Breast epithelium (tissue), 3 donors: ENCODE measurements at regions not wholly inside any gene's neighbourhood (a gene's known extent, or its start where the extent isn't known, plus 50 kb on each side); places are given as distances from the start of the nearest gene placed in this dataset.

Experiments used
- POLR2AphosphoS5 ChIP-seq, 3 donors: sonication (generic); formaldehyde crosslinking; IDR thresholded peaks; one replicate each; pipeline ENCODE4 v1.6.1; 2017; ENCODE audit warnings: antibody characterized with exemption in 3 of 3
- TF ChIP-seq, protein P1 (sequence below), 3 donors: fragments of 450-650 bp; IDR thresholded peaks; one replicate each; pipeline ENCODE4 v1.5.1; 2016 to 2017; ENCODE audit warnings: antibody characterized with exemption in 3 of 3, mild to moderate bottlenecking in 3 of 3, moderate library complexity in 3 of 3

DNA sequence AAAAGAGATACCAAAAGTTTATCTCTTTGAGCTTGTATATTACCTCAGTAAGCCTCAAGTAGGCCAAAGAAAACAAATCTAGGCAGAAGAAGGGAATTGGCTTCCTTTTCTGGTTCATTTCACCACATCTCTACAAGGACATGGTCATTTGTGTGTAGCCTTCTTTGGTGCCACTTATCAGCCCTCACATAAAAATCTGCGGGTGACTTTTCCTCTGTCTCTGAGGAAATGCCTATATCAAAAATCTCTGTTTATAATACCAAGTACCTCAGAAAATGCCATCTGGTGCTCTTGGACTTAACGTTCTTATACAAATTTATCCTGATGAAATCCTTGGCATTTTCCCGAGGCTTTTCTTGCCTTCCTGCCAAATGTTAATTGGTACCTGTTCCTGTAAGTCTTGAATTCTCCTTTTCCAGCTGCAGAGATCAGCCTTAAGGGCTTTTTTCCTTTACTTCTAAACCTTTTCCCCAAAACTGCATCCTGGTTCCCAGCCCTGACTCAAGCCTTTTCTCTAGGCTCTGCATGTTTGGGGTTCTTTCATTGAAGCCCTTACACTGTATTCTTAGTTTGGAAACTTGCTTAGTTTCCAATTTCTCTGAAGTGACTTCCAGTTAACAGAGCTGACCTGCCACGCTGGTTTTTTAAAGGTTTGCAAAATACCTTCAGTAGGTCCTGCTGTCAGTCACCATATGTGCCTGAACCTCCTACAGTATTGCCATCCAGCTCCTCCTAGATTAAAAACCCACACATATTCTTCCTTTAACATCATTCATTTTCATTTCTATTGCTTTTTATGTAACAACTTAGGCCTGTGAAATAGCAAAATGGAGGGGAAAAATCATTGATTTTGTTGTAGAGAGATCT is 191.2 kb upstream of the PREP start:
- no peak for TF ChIP-seq POLR2AphosphoS5 (IDR thresholded peaks at IDR 0.05)
- TF ChIP-seq, protein P1, sequence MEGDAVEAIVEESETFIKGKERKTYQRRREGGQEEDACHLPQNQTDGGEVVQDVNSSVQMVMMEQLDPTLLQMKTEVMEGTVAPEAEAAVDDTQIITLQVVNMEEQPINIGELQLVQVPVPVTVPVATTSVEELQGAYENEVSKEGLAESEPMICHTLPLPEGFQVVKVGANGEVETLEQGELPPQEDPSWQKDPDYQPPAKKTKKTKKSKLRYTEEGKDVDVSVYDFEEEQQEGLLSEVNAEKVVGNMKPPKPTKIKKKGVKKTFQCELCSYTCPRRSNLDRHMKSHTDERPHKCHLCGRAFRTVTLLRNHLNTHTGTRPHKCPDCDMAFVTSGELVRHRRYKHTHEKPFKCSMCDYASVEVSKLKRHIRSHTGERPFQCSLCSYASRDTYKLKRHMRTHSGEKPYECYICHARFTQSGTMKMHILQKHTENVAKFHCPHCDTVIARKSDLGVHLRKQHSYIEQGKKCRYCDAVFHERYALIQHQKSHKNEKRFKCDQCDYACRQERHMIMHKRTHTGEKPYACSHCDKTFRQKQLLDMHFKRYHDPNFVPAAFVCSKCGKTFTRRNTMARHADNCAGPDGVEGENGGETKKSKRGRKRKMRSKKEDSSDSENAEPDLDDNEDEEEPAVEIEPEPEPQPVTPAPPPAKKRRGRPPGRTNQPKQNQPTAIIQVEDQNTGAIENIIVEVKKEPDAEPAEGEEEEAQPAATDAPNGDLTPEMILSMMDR (IDR thresholded peaks at IDR 0.05), result no peak
